Activated CD4-positive, alpha-beta T cell treated with anti-CD3 and anti-CD28 coated beads for 48 hours (primary cell): ENCODE measurements at regions not wholly inside any gene's neighbourhood (a gene's known extent, or its start where the extent isn't known, plus 50 kb on each side); places are given as distances from the start of the nearest gene placed in this dataset.

Source experiments
- DNase-seq: peaks from one replicate; pipeline ENCODE4 v3.0.0-alpha.2; 2020

DNA sequence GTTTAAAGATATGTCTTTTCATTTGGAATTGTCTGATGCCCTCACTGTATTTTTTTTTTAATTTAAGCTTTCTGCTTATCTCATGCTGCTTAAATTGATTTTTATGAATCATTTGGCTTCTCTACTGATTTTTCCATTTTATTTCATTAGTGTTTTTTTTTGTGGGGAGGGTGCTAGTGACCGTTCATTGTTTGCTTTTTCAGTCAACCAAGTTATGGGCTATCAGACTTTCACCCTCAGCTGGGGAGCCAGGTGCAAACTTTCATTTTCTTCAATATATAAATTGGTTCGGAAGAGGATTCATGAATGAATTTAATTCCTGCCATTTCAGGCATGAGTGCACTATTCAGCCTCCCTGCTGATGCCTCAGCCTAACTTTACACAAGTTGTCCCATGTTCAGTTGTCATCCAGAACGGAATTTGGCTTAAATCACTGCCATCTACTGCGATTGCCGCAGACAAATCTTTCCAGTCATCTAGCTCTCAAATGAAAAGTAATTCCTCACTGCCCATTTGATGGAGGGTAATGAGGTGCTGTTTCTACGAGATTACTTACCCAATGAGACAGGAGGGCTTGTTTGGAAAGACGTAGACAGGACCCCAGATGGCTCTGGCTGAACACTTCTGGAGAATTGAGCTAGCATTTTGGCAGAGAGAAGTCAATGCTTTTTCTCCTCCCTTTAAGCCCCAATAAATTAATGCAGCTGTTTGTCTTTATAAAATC is 89.9 kb upstream of the RORA start:
- no peak for DNase-seq

DNA sequence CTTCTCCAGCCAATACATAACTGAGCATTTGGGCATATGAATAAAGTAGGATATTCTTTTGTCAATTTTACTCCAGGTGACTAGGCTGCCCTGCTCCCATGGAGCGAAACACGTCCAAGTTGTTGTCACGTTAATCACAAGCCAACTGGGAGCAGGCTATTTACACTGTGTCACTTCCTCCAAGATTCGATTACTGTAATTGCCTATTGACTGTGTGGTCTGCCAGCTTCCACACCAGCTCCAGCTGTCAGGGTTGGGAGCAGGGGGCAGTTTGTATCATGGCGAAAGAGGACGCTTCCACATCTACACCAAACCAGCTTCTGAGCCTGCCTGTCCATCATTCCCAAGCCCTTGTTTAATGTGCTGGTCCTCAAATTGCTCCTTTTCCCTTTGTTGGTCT is 89.2 kb upstream of the RORA start:
- no peak for DNase-seq

- no peak for DNase-seq
These were observed 86.4 kb upstream of the RORA start for GRCh38 chr15:61315471-61315870.

- no peak for DNase-seq
These were observed 85.3 kb upstream of the RORA start for GRCh38 chr15:61314427-61314826.

- no peak for DNase-seq
These were observed 80.5 kb upstream of the RORA start for GRCh38 chr15:61309617-61310016.

GRCh38 chr15:61309031-61309511 is 80.0 kb upstream of the RORA start:
- no peak for DNase-seq

- DNase-seq: no peak
These were observed 79.3 kb upstream of the RORA start for GRCh38 chr15:61308437-61308836.

DNA sequence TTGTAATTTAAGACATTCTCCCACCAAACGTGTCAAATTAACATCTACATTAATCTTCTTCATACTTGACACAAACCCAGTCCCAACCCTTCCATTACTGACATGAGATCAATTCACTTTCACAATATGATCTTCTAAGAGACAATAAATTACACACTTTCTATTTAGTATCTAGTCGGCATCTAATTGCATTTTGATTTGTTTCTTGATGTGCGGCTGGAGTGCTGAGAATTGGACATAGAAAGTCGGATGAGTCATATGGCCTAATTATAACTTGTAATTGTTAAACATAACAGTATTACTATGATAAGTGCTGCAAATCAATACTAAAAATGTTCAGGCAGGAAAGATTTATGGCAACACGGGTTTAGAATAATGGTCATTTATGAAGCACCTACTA is 78.4 kb upstream of the RORA start:
- no peak for DNase-seq

DNA sequence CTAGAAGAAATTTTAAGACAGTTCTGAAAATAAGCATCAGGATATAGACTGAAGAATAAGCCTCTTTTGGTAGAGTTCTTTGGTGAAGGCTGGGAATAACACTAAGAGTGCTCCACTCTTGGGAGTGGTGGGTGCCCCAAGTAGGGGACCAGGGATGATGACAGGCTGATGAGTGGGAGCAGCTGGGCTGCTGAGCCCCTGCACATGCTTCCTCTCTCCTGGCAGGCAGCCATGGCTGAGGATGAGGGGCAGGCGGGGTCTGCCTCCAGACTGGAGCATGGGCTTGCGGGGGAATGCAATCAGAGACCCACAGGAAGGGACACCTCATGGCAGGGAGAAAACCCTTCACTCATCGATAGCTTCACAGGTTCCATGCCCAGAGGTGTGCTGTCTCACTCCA is 72.6 kb upstream of the RORA start:
- DNase-seq: no peak

- DNase-seq: no peak
These were observed 70.1 kb upstream of the RORA start for GRCh38 chr15:61299075-61299763.

- no peak for DNase-seq
These were observed 66.1 kb upstream of the RORA start for GRCh38 chr15:61295239-61295638.

DNA sequence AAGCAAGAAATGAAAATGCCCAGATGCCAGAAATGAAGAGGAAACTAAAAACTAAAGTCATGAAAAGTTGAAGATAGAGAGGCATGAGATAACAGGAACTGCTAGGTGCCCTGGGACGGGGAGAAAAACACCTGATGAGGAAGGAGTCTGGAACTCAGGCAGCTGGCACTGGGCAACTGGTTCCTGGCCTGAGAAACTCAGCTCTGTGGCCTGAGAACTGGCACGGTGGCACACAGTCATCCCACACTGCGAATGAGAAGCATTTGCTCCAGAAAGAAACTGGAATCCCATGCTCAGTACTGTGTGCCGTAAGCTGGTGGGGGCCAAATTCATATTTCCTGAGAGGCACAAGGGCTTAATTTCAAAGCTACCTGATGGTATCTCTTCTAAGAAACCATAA is 53.6 kb upstream of the RORA start:
- no peak for DNase-seq

GRCh38 chr15:61281328-61281727 is 52.2 kb upstream of the RORA start:
- no peak for DNase-seq
